WTC11 (cell line): ENCODE measurements at regions not wholly inside any gene's neighbourhood (a gene's known extent, or its start where the extent isn't known, plus 50 kb on each side); places are given as distances from the start of the nearest gene placed in this dataset.

ENCODE experiments used
- ATAC-seq: fragments of 200-7000 bp; cut with Tn5 transposase; 2 replicates; pipeline ENCODE4 v1.10.0; 2021; ENCODE audit warnings: mild to moderate bottlenecking, moderate library complexity
- CTCF ChIA-PET: fragments of 300-600 bp; sonication (Branson Sonifier 250); formaldehyde crosslinking; loops from one replicate; lab custom pipeline; 2021; ENCODE audit warnings: antibody characterized with exemption; lab: Charles Lee
- POLR2A ChIA-PET: fragments of 350-600 bp; sonication (Branson Sonifier 250); formaldehyde crosslinking; loops from one replicate; lab custom pipeline; 2021; ENCODE audit warnings: antibody characterized with exemption; lab: Charles Lee
- DNase-seq: peaks from one replicate; pipeline ENCODE4 v3.0.0; 2021; ENCODE audit warnings: low spot score
- H3K27ac Mint-ChIP-seq: 2 replicates; pipeline ENCODE4 v1.8.0; 2021; ENCODE audit warnings: mixed read lengths
- H3K27me3 Mint-ChIP-seq: 2 replicates; pipeline ENCODE4 v1.8.0; 2021; ENCODE audit warnings: low read depth, mild to moderate bottlenecking, moderate library complexity, mixed read lengths
- H3K36me3 Mint-ChIP-seq: 2 replicates; pipeline ENCODE4 v1.8.0; 2021; ENCODE audit warnings: mixed read lengths
- H3K4me1 Mint-ChIP-seq: 2 replicates; pipeline ENCODE4 v1.8.0; 2022; ENCODE audit warnings: mixed read lengths
- H3K4me3 Mint-ChIP-seq: 2 replicates; pipeline ENCODE4 v1.8.0; 2021; ENCODE audit warnings: mild to moderate bottlenecking, moderate library complexity, mixed read lengths
- H3K9me3 Mint-ChIP-seq: 2 replicates; pipeline ENCODE4 v1.8.0; 2021; ENCODE audit warnings: mixed read lengths
- ELF4 ChIP-seq: sonication (generic); formaldehyde crosslinking; IDR thresholded peaks from 2 replicates; pipeline ENCODE4 v1.8.1; 2022; ENCODE audit warnings: low read depth, mild to moderate bottlenecking, moderate library complexity, missing genetic modification reagents
- ESRRA ChIP-seq: sonication (generic); formaldehyde crosslinking; IDR thresholded peaks from 2 replicates; pipeline ENCODE4 v1.8.1; 2022; ENCODE audit warnings: mild to moderate bottlenecking, missing genetic modification reagents, borderline replicate concordance
- GTF2I ChIP-seq: fragments of 250-450 bp; sonication (Bioruptor Pico); conservative IDR thresholded peaks from 2 replicates; pipeline ENCODE4 v1.4.0; 2021; ENCODE audit warnings: mild to moderate bottlenecking
- HMGA2 ChIP-seq: fragments of 250-450 bp; sonication (Bioruptor Pico); IDR thresholded peaks from 2 replicates; pipeline ENCODE4 v1.4.0; 2021; ENCODE audit warnings: mild to moderate bottlenecking, moderate library complexity
- JAZF1 ChIP-seq: fragments of 250-450 bp; sonication (Bioruptor Pico); IDR thresholded peaks from 2 replicates; pipeline ENCODE4 v1.9.0; 2021; ENCODE audit warnings: moderate library complexity, mild to moderate bottlenecking, inconsistent platforms
- KAT7 ChIP-seq: sonication (generic); formaldehyde crosslinking; IDR thresholded peaks from 2 replicates; pipeline ENCODE4 v1.8.1; 2023; ENCODE audit warnings: missing genetic modification reagents, mild to moderate bottlenecking, borderline replicate concordance
- MYBL2 ChIP-seq: sonication (generic); formaldehyde crosslinking; IDR thresholded peaks from 2 replicates; pipeline ENCODE4 v1.8.1; 2023; ENCODE audit warnings: mild to moderate bottlenecking, moderate library complexity, missing genetic modification reagents
- RELA ChIP-seq: sonication (generic); formaldehyde crosslinking; IDR thresholded peaks from 2 replicates; pipeline ENCODE4 v1.8.1; 2022; ENCODE audit warnings: missing genetic modification reagents, mild to moderate bottlenecking, borderline replicate concordance
- STAT6 ChIP-seq: sonication (generic); formaldehyde crosslinking; conservative IDR thresholded peaks from 2 replicates; pipeline ENCODE4 v1.8.1; 2023; ENCODE audit warnings: mild to moderate bottlenecking, low read depth, missing genetic modification reagents, moderate library complexity
- TEAD1 ChIP-seq: sonication (generic); formaldehyde crosslinking; IDR thresholded peaks from 2 replicates; pipeline ENCODE4 v1.8.0; 2022; ENCODE audit warnings: mild to moderate bottlenecking, missing genetic modification reagents
- ZBTB21 ChIP-seq: sonication (generic); formaldehyde crosslinking; IDR thresholded peaks from 2 replicates; pipeline ENCODE4 v1.8.1; 2023; ENCODE audit warnings: mild to moderate bottlenecking, missing genetic modification reagents, borderline replicate concordance
- ZNF138 ChIP-seq: sonication (generic); formaldehyde crosslinking; conservative IDR thresholded peaks from 2 replicates; pipeline ENCODE4 v1.8.1; 2022; ENCODE audit warnings: mild to moderate bottlenecking, moderate library complexity, missing genetic modification reagents
- ZNF232 ChIP-seq: sonication (generic); formaldehyde crosslinking; IDR thresholded peaks from 2 replicates; pipeline ENCODE4 v1.8.0; 2022; ENCODE audit warnings: mild to moderate bottlenecking, missing genetic modification reagents
- ZNF416 ChIP-seq: fragments of 250-450 bp; sonication (Bioruptor Pico); IDR thresholded peaks from 2 replicates; pipeline ENCODE4 v1.9.0; 2021; ENCODE audit warnings: mild to moderate bottlenecking, inconsistent platforms
- TF ChIP-seq, protein P1 (sequence below): fragments of 250-450 bp; sonication (Bioruptor Pico); IDR thresholded peaks from 2 replicates; pipeline ENCODE4 v1.8.0; 2021; ENCODE audit warnings: mild to moderate bottlenecking
- TF ChIP-seq, protein P2 (sequence below): fragments of 250-450 bp; sonication (Bioruptor Pico); IDR thresholded peaks from 2 replicates; pipeline ENCODE4 v1.9.0; 2021; ENCODE audit warnings: mild to moderate bottlenecking
- TF ChIP-seq, protein P3 (sequence below): sonication (generic); formaldehyde crosslinking; IDR thresholded peaks from 2 replicates; pipeline ENCODE4 v1.8.1; 2023; ENCODE audit warnings: mild to moderate bottlenecking, moderate library complexity, missing genetic modification reagents

- POLR2A ChIA-PET, result interaction anchor here (0.6 kb wide), 1 partner anchor 525 kb away, joined by 6 read pairs; no protein-coding TSS in a partner anchor
- H3K4me3 Mint-ChIP-seq, result no peak overlapping the region
- peaks cover 4% of the 10 kb centered on the region for H3K9me3 Mint-ChIP-seq
- no peak for ATAC-seq
- TF ChIP-seq MYBL2 (CRISPR knock-in tag) (no peak), ZNF416 (CRISPR knock-in tag) (no peak), KAT7 (CRISPR knock-in tag) (no peak), HMGA2 (CRISPR knock-in tag) (no peak), JAZF1 (no peak), ZNF232 (CRISPR knock-in tag) (no peak), TEAD1 (CRISPR knock-in tag) (no peak), STAT6 (no peak), ELF4 (CRISPR knock-in tag) (no peak), RELA (CRISPR knock-in tag) (no peak)
- TF ChIP-seq, all 79 proteins: peak for 0
- Mint-ChIP-seq H3K27ac (no peak overlapping the region), H3K4me1 (peaks cover 8% of the 10 kb centered on the region), H3K27me3 (no peaks in the 10 kb centered on the region), H3K36me3 (no peaks in the 10 kb centered on the region)
- DNase-seq, result no peak
- CTCF ChIA-PET, result no interaction called here
Measured at GRCh38 chr12:89817501-89818226, 109.0 kb upstream of the ATP2B1 start.

DNA sequence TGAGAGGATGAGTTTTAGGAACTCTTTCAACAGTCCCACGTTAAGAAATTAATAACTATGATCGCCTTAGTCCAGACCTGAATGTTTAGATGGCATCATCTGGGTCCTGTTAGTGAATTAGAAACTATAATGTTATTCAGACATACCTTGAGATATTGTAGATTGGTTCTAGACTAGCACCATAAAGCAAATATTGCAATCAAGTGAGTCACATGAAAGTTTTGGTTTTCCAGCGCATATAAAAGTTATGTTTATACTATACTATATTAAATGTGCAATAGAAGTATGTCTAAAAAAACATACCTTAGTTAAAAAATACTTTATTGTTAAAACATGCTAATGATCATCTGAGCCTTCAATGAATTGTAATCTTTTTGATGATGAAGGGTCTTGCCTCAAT, 106.6 kb upstream of the ATP2B1 start:
- ChIA-PET POLR2A (no interaction called here), CTCF (no interaction called here)
- no peak for DNase-seq
- Mint-ChIP-seq H3K36me3 (no peaks in the 10 kb centered on the region), H3K4me3 (no peak overlapping the region), H3K27me3 (no peaks in the 10 kb centered on the region), H3K4me1 (0 out of 2 replicates have a peak, but pooled peaks cover 7% of the 10 kb centered on the region), H3K27ac (no peak overlapping the region), H3K9me3 (no peaks in the 10 kb centered on the region)
- ATAC-seq, result no peak
- no peak for TF ChIP-seq ZBTB21 (CRISPR knock-in tag)
- TF ChIP-seq, protein P1, sequence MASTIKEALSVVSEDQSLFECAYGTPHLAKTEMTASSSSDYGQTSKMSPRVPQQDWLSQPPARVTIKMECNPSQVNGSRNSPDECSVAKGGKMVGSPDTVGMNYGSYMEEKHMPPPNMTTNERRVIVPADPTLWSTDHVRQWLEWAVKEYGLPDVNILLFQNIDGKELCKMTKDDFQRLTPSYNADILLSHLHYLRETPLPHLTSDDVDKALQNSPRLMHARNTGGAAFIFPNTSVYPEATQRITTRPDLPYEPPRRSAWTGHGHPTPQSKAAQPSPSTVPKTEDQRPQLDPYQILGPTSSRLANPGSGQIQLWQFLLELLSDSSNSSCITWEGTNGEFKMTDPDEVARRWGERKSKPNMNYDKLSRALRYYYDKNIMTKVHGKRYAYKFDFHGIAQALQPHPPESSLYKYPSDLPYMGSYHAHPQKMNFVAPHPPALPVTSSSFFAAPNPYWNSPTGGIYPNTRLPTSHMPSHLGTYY, result no peak
- TF ChIP-seq, protein P2, sequence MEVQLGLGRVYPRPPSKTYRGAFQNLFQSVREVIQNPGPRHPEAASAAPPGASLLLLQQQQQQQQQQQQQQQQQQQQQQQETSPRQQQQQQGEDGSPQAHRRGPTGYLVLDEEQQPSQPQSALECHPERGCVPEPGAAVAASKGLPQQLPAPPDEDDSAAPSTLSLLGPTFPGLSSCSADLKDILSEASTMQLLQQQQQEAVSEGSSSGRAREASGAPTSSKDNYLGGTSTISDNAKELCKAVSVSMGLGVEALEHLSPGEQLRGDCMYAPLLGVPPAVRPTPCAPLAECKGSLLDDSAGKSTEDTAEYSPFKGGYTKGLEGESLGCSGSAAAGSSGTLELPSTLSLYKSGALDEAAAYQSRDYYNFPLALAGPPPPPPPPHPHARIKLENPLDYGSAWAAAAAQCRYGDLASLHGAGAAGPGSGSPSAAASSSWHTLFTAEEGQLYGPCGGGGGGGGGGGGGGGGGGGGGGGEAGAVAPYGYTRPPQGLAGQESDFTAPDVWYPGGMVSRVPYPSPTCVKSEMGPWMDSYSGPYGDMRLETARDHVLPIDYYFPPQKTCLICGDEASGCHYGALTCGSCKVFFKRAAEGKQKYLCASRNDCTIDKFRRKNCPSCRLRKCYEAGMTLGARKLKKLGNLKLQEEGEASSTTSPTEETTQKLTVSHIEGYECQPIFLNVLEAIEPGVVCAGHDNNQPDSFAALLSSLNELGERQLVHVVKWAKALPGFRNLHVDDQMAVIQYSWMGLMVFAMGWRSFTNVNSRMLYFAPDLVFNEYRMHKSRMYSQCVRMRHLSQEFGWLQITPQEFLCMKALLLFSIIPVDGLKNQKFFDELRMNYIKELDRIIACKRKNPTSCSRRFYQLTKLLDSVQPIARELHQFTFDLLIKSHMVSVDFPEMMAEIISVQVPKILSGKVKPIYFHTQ (CRISPR knock-in tag), result no peak
- TF ChIP-seq ZNF138 (CRISPR knock-in tag), result no peak
- no peak for TF ChIP-seq ESRRA (CRISPR knock-in tag)
- TF ChIP-seq GTF2I, result no peak
- TF ChIP-seq ZNF232 (CRISPR knock-in tag), result no peak
- TF ChIP-seq, protein P3, sequence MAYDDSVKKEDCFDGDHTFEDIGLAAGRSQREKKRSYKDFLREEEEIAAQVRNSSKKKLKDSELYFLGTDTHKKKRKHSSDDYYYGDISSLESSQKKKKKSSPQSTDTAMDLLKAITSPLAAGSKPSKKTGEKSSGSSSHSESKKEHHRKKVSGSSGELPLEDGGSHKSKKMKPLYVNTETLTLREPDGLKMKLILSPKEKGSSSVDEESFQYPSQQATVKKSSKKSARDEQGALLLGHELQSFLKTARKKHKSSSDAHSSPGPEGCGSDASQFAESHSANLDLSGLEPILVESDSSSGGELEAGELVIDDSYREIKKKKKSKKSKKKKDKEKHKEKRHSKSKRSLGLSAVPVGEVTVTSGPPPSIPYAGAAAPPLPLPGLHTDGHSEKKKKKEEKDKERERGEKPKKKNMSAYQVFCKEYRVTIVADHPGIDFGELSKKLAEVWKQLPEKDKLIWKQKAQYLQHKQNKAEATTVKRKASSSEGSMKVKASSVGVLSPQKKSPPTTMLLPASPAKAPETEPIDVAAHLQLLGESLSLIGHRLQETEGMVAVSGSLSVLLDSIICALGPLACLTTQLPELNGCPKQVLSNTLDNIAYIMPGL (CRISPR knock-in tag), result no peak
